ENCODE measurements at regions not wholly inside any gene's neighbourhood (a gene's known extent, or its start where the extent isn't known, plus 50 kb on each side); places are given as distances from the start of the nearest gene placed in this dataset.

DNA sequence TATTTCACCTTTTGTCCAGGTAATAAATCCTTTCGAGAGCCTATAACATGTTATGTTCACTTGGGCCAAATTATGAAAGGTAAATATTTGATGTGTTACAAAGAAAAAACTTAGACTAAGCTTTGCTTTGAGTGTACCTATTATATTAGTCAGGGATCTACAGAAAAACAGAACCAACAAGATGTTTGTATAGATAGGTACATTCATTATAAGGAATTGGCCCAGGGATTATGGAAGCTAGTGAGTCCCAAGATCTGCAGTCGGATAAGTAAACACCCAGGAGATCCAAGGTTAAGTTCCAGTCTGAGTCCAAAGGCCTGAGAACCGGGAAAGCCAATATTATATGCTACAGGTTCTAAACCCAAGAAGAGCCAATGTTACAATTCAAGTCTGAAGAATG is 234.5 kb downstream of the NRIP1 start (continued):
- TF ChIP-seq BCL11A (tag by site-specific recombination; IDR thresholded peaks at IDR 0.05; ENCODE audit: low read depth): no peak
- no peak for TF ChIP-seq ZFP41 (tag by site-specific recombination; IDR thresholded peaks at IDR 0.05; ENCODE audit: borderline replicate concordance)
- TF ChIP-seq ZNF596 (tag by site-specific recombination; IDR thresholded peaks at IDR 0.05): no peak
- TF ChIP-seq ZNF777 (tag by site-specific recombination; IDR thresholded peaks at IDR 0.05; ENCODE audit: borderline replicate concordance): no peak
- no peak for TF ChIP-seq ZBTB21 (tag by site-specific recombination; IDR thresholded peaks at IDR 0.05)
- no peak for TF ChIP-seq ZNF350 (tag by site-specific recombination; IDR thresholded peaks at IDR 0.05)
- TF ChIP-seq ZSCAN18 (tag by site-specific recombination; IDR thresholded peaks at IDR 0.05): no peak
- TF ChIP-seq GLIS1 (tag by site-specific recombination; IDR thresholded peaks at IDR 0.05): no peak

DNA sequence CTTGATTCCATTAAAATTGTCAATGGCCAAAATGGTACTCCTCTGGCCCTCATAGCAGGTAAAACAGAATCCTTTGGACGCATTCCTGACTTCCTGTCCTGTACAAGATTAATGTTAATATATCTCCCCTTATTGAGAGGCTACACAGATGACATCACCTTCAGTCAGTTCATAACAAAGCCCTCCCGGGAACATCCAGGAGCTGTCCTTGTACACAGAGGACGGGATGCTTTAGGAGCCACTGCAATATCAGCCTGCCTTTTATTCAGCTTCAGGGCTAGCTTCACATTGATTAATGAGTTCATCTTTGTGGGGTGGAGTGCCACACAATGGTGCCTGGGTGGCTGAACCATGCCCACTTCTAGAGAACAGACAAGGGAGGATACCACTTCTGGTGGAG is 235.1 kb downstream of the NRIP1 start:
- no peaks in the 10 kb centered on the region for H3K4me1 ChIP-seq (ENCODE audit: control insufficient read depth, insufficient read depth, low read length)
- POLR2A ChIA-PET: no interaction called here

GRCh38 chr21:14827468-14827867 is 237.3 kb downstream of the NRIP1 start:
- no peak overlapping the region for H3K4me3 ChIP-seq (ENCODE audit: low read depth, low read length)
- POLR2A ChIA-PET: no interaction called here
- no peaks in the 10 kb centered on the region for H3K9me3 ChIP-seq (ENCODE audit: control insufficient read depth, insufficient read depth, low read depth, low read length)
- CTCF ChIA-PET: no interaction called here
- H3K4me1 ChIP-seq (ENCODE audit: control insufficient read depth, insufficient read depth, low read length): no peaks in the 10 kb centered on the region
- H3K27ac ChIP-seq (ENCODE audit: extremely low read depth, low read depth, low read length): no peak overlapping the region
- H3K36me3 ChIP-seq (ENCODE audit: control insufficient read depth in 2 of 2, insufficient read depth in 1 of 2, low read length in 2 of 2): no peaks in the 10 kb centered on the region
- TF ChIP-seq ZNF248 (tag by site-specific recombination; IDR thresholded peaks at IDR 0.05) (no peak), ZNF670 (tag by site-specific recombination; IDR thresholded peaks at IDR 0.05; ENCODE audit: low read depth) (no peak), PRDM2 (tag by site-specific recombination; IDR thresholded peaks at IDR 0.05; ENCODE audit: borderline replicate concordance) (no peak), ZBTB48 (tag by site-specific recombination; IDR thresholded peaks at IDR 0.05) (no peak), ZNF423 (tag by site-specific recombination; IDR thresholded peaks at IDR 0.05) (no peak), KLF9 (tag by site-specific recombination; IDR thresholded peaks at IDR 0.05; ENCODE audit: low read depth) (no peak), TRIM28 (IDR thresholded peaks at IDR 0.05; ENCODE audit: borderline replicate concordance, low read length) (no peak), ZNF121 (tag by site-specific recombination; IDR thresholded peaks at IDR 0.05) (no peak), ZSCAN5A (tag by site-specific recombination; IDR thresholded peaks at IDR 0.05) (no peak), GLI2 (tag by site-specific recombination; IDR thresholded peaks at IDR 0.05; ENCODE audit: borderline replicate concordance, low read depth) (no peak)
- TF ChIP-seq, protein P1, sequence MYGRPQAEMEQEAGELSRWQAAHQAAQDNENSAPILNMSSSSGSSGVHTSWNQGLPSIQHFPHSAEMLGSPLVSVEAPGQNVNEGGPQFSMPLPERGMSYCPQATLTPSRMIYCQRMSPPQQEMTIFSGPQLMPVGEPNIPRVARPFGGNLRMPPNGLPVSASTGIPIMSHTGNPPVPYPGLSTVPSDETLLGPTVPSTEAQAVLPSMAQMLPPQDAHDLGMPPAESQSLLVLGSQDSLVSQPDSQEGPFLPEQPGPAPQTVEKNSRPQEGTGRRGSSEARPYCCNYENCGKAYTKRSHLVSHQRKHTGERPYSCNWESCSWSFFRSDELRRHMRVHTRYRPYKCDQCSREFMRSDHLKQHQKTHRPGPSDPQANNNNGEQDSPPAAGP (tag by site-specific recombination; IDR thresholded peaks at IDR 0.05): no peak

More for the DNA sequence above, 235.1 kb downstream of the NRIP1 start:
- no peak overlapping the region for H3K27ac ChIP-seq (ENCODE audit: extremely low read depth, low read depth, low read length)
- no peak overlapping the region for H3K4me3 ChIP-seq (ENCODE audit: low read depth, low read length)
- H3K9me3 ChIP-seq (ENCODE audit: control insufficient read depth, insufficient read depth, low read depth, low read length): no peaks in the 10 kb centered on the region
- TF ChIP-seq ZNF174 (tag by site-specific recombination; IDR thresholded peaks at IDR 0.05) (no peak), ZNF138 (tag by site-specific recombination; IDR thresholded peaks at IDR 0.05; ENCODE audit: borderline replicate concordance) (no peak), GLIS2 (tag by site-specific recombination; IDR thresholded peaks at IDR 0.05) (no peak), ZNF391 (tag by site-specific recombination; IDR thresholded peaks at IDR 0.05; ENCODE audit: borderline replicate concordance, low read depth) (no peak), MYNN (tag by site-specific recombination; IDR thresholded peaks at IDR 0.05; ENCODE audit: borderline replicate concordance) (no peak), ZEB2 (tag by site-specific recombination; IDR thresholded peaks at IDR 0.05) (no peak)
- no peaks in the 10 kb centered on the region for H3K36me3 ChIP-seq (ENCODE audit: control insufficient read depth in 2 of 2, insufficient read depth in 1 of 2, low read length in 2 of 2)
- CTCF ChIA-PET: interaction anchor here (0.5 to 1.4 kb wide), 2 partner anchors 379 to 653 kb away, joined by 3 read pairs; no protein-coding TSS in a partner anchor
